SIG-M5 (cell line): ENCODE measurements at regions not wholly inside any gene's neighbourhood (a gene's known extent, or its start where the extent isn't known, plus 50 kb on each side); places are given as distances from the start of the nearest gene placed in this dataset.
"Not testable (repeated sequence)": the region's sequence is repeated elsewhere in the genome, so short reads cannot be mapped to it uniquely, and the experiment has no call there.

ENCODE experiments used
- DNase-seq: peaks from one replicate; lab custom pipeline; 2025; lab: John Stamatoyannopoulos, UW

GRCh38 chrX:150125045-150125444 lies 186.8 kb upstream of the EOLA2 start:
- not testable (repeated sequence) for DNase-seq

GRCh38 chrX:150127216-150127615 lies 188.9 kb upstream of the EOLA2 start:
- DNase-seq = no peak

DNA sequence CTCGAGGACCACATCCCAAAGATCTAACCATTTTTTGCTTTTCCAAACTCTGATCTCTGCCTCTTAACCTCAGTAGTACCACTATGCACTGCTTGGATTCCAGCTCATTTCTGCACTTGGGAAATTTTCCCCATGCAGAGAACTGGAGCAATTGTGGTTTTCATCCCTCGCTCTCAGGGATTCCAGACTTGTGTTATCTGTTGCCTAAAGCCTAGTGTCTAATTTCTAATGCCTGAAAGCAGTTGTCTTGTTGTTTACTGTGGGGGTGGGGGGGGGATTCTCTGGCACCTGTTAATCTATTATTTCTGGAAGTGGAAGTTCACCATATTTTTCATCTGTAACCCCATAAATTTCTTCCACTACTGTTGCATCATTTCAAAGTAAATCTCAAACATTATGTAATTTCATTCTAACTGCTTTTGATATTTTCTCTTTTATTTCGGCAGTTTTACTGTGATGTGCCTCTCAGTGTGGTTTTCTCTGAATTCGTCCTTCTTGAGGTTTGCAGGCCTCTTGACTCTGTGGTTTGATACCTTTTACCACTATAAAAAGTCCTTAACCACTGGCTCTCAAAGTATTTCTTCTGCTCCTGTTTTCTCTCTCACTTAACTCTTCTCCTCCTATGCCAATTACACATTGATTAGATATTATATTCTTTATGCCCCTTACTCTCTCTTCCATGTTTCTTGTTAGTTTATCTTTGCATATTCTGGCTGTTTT lies 205.6 kb upstream of the EOLA2 start:
- DNase-seq = no peak

DNA sequence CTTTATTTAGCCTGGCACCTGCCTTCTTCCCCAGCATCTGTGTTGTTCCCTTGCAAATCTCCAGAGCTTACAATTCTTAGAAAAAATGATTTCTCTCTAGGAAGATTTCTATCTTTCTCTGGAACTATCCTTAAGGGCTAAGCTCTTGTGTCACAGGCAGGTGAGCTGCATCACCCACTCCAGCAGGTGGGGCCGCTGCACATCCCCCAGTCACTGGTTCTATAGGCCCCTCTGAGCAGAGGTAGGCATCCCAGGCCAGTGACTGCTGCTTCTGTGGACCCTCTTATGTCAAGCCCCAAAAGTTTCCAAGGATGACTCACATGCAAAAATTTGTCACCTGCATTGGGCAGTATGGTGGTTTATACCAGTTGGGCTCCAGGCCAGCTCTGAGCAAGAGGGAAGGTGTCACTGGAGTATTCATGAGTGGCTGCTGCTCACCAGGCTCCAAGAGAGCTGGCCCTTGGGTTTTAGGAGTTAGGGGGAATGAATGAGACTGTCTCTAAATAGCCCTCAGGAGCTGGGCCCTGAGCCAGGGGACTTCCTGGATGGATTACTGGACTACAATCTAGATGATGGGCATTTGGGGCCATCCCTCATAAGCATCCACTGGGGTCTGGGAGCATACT lies 208.1 kb upstream of the EOLA2 start:
- DNase-seq = no peak

- no peak for DNase-seq
These were observed 210.7 kb upstream of the EOLA2 start for GRCh38 chrX:150148749-150149672.

DNA sequence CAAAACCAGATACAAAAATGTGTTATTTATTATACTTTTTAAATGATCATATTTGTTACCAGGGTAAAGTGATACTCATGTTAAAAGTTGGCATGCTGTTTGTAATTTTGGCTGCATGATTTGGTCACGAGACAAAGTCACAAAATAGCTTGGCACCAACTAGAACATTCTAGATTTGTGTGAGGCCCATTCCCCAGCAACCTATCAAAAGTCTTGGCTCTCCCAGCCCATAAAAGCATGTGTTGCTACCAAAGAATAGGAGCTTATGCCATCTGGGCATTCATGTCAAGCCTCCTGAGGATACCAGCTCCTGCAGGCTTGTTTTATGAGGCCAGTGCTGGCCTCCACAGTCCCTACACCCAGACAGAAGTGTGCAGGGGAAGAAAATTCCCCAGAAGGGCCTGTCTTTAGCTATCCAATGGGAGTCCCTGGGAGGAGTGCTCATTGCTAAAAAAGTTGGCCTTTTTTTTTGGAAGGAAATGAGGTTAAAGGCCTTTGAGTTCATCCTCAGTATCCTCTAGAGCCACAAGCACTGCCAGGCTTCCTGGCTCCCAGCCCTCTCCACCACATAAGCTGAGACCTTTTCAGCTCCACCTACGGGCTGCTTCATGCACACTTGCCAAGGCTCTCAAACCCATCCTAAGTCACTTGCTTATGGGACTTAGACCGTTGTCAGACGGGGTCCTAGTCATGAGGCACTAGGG lies 211.9 kb upstream of the EOLA2 start:
- DNase-seq = no peak

GRCh38 chrX:150150780-150151125 lies 212.4 kb upstream of the MAMLD1 start:
- DNase-seq = no peak

DNA sequence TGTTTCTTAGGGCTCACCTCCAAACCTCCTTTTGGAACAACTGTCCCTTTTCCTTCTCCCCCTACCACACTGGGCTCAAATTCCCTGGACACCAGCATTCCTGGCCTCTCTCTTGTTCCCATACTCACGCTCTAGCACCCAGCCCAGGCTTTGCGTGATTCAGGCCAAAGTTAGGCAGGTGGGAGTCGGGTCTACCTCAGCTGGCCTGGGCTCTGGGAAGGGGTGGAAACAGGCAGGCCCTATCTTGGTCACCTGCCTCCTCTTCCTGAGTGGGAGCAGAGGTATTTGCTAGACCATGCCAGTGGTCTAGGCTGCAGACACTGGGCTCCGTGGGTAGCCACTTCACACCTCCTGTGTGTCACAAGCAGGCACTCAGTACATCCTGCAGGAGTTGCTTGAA lies 211.1 kb upstream of the MAMLD1 start:
- no peak for DNase-seq

DNA sequence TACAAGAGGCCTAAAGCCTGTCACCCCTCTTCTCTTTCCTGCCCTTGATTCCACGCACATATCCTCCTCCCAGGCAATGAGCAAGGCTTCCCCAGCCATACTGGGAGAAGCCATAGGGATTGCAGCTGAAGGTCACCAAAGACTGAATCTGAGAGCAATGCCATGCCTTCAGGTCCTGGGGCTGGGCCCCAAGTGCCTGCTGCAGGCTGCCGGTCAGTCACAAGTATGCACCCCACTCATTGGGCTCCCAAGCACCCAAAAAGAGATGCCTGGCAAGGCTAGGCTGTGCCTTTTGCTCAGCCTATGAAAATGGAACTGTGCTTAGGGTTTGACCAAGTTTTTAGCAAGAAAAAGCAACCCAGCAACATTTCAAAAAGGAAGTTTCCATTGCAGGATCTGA lies 210.6 kb upstream of the MAMLD1 start:
- DNase-seq = no peak

GRCh38 chrX:150155436-150156035 lies 207.6 kb upstream of the MAMLD1 start:
- DNase-seq = no peak

DNA sequence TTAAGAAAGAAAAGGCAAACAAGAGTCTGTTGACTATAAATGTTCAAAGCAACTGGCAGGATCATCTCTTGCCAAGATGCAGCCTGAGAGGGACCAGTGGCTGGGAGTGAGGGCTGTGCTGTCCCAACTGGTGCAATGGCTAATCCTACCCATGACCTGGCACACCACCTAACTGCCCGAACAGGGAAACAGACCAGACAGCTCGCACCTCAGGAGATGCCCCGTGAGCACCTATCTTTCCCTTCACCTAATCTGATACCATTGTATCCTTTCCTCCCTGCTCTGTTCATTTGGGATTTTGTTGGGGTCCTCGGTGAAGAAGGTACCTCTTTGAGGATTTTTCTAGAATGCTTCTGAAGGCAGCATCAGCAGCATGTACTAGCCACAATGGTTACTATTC lies 206.5 kb upstream of the MAMLD1 start:
- no peak for DNase-seq

DNA sequence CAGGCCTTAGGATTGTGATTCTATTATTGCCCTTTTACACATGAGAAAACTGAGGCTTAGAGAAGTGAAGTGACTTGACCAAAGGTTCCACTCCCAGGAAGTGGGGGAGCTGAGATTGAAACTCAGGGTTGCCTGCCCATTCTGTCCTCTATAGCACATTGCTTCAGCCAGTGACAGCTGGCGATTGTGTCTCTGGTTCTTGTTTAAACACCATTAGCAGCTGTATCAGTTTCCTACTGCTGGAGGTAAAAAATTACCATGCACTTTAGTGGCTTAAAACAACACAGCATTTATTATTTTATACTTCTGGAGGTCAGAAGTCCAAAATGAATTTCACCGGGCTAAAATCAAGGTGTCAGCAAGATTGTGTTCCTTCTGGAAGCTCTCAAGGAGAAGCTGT lies 205.8 kb upstream of the MAMLD1 start:
- no peak for DNase-seq

DNA sequence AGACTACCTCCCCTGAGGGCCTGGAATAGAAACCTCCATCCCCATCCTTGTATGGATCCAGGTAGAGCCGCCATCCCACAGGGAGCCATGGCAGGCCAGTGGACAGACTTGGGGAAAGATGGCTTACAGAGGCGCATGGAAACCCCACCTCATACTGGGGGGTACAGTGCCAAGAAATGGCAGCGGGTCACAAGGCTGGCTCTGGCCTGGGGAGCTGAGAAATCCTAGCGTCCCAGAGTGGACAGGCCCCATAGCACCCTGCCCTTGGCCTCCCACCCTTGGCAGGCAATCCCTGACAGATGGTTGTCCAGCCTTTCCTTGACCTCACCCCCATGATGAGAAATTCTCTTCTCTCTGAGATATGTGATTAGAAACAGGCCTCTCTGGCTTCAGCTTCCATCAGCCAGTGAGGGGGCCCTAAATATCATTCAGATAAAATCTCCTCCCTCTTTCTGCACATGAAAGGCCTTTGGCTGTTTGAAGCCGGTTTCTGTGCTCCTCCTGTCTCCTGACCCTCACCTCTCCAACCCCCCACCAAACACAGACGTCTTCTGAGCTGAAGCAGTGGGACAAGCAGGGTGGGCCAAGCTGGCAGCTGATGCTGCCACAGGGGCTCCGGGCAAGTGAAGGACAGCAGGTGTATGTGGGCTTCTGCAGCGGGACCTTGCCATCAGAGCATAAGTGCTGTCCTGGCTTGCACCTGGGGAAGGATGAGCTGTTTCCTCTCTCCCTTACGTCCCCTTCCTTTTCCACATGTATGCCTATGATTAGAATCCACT lies 204.4 kb upstream of the MAMLD1 start:
- no peak for DNase-seq

DNA sequence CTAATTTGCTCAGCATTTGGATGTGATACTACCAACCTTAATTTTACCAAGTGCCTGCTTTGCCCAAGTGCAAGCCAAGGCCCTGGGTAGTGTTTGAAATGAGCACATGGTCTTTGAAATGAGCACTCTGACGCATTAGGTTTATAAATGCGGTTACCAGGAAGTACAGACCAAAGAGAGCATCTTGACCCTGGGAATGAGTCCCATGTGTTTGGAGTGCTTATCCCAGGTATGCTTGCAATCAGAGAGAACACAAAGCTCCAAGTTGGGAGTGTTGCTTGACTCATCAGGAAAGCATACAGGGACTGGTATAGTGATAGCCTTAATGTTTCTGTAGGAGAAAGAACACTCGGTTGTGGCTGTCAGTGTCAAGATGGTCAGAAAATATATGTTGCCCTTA lies 203.6 kb upstream of the MAMLD1 start:
- DNase-seq = no peak

- no peak for DNase-seq
These were observed 202.5 kb upstream of the MAMLD1 start for GRCh38 chrX:150160656-150161055.

GRCh38 chrX:150161193-150161592 lies 201.9 kb upstream of the MAMLD1 start:
- no peak for DNase-seq

- no peak for DNase-seq
These were observed 201.0 kb upstream of the MAMLD1 start for GRCh38 chrX:150162141-150162540.

DNA sequence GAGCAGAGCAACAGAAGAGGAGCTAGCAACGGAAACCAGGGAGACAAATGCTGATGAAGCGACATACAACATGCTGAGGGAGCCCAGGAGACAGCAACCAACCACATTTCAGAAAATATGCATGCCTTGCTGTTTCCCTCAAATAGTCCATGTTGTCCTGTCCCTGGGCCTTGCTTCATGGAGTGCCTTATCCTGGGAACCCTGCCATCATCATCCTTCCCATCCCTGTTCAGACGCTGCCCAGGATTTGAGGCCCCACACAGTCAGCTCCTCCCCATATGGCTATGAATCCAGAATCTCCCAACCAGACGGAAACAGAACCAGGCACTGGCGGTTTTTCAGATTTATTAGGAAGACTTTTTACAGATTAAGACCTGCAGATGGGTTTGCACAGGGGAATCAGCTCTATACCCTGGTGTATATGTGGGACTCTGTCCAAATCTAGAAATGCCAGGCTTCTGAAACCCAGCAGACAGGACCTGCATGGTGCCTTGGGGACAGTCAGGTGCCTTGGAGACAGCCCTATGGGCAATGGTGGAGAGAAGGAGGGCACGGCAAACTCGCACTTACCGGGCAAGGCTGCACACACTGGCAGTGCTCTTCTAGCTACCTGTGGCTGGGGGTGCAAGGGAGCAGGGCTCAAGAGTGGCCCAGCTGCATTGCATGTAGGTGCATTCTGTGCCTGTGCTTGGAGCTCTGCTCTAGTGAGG lies 199.7 kb upstream of the MAMLD1 start:
- no peak for DNase-seq

DNA sequence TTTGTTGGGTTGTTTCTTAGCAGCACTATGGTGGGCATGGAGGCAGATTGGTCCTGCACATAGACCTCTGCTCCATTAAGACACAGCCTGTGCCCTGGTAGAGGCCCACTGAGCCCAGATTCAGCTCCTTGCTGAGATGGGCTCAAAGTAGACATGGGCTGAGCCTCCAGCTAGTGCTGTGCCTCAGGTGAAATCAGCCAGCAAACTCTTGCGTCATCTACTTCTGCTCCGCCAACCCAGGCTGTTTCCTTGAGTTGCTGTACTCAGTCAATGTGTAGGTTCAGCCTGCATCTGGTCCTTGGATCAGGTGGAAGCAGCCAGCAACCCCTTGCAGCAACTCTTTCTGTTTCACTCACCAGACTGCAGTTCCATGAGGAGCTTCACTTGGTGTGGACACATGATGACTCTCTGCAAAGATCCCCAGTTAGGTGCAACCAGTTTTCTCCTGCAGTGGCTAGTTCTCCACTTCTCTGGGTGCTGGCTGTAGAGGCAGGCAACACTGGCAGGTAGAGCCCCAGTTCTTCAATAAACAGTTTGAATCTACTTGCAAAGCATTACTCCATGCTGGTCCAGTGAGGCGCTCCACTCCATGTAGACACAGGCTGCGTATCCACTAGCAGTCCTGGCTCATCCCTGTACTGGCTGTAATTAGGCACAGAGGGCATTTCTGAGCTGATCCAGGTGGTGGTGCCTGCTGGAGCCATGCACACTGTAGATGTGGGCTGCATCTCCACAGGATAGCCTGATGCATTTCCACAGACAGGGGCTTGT lies 199.0 kb upstream of the MAMLD1 start:
- no peak for DNase-seq
